Transverse colon (tissue), 4 donors: ENCODE measurements at regions not wholly inside any gene's neighbourhood (a gene's known extent, or its start where the extent isn't known, plus 50 kb on each side); places are given as distances from the start of the nearest gene placed in this dataset.

Experiments used
- DNase-seq: peaks from one replicate; pipeline ENCODE4 v3.0.0-alpha.2; 2019
- H3K27ac ChIP-seq, 4 donors: fragments of 200-600 bp; sonication (generic); 2 replicates each; pipeline ENCODE4 v1.5.1; 2016 to 2018; ENCODE audit warnings: inconsistent platforms in 4 of 4
- H3K27me3 ChIP-seq: fragments of 200-600 bp; sonication (generic); 2 replicates; pipeline ENCODE4 v1.5.1; 2017; ENCODE audit warnings: inconsistent platforms
- H3K36me3 ChIP-seq, 4 donors: fragments of 200-600 bp; sonication (generic); 2 replicates each; pipeline ENCODE4 v1.5.1; 2017 to 2019; ENCODE audit warnings: inconsistent platforms in 4 of 4
- H3K4me1 ChIP-seq, 4 donors: fragments of 200-600 bp; sonication (generic); 2 replicates each; pipeline ENCODE4 v1.5.1; 2017 to 2020; ENCODE audit warnings: inconsistent platforms in 4 of 4
- H3K4me3 ChIP-seq, 4 donors: fragments of 200-600 bp; sonication (generic); 1 replicate in 1 of 4; 2 replicates in 3 of 4; pipeline versions ENCODE4 v1.5.1 to v1.6.1; 2017 to 2019; ENCODE audit warnings: inconsistent platforms in 4 of 4
- H3K9me3 ChIP-seq, 2 donors: fragments of 200-600 bp; sonication (generic); 2 replicates each; pipeline ENCODE4 v1.5.1; 2017 to 2019; ENCODE audit warnings: inconsistent platforms in 2 of 2
- CTCF ChIP-seq, 5 experiments: fragments of 200-600 bp in 3 of 5; fragments of 450-650 bp in 2 of 5; sonication (generic) in 3 of 5; IDR thresholded peaks; 1 replicate in 2 of 5; 2 replicates in 3 of 5; pipeline ENCODE4 v1.5.1; 2016 to 2017; ENCODE audit warnings: antibody characterized with exemption in 5 of 5, inconsistent platforms in 3 of 5, mild to moderate bottlenecking in 2 of 5, moderate library complexity in 1 of 5
- EP300 ChIP-seq: sonication (generic); formaldehyde crosslinking; IDR thresholded peaks from one replicate; pipeline ENCODE4 v1.6.1; 2017; ENCODE audit warnings: antibody characterized with exemption, low read depth
- POLR2A ChIP-seq: fragments of 450-650 bp; IDR thresholded peaks from one replicate; pipeline ENCODE4 v1.6.1; 2016; ENCODE audit warnings: antibody characterized with exemption, mild to moderate bottlenecking, moderate library complexity
- POLR2AphosphoS5 ChIP-seq, 3 donors: sonication (generic); formaldehyde crosslinking; IDR thresholded peaks; one replicate each; pipeline ENCODE4 v1.6.1; 2016; ENCODE audit warnings: antibody characterized with exemption in 3 of 3
- WGBS, 2 donors: methylation state at CpG; one replicate each; pipeline ENCODE4 v1.1.5; 2018; ENCODE audit warnings: low coverage in 1 of 2; 5-methylcytosine and 5-hydroxymethylcytosine counted together
- in situ Hi-C, 4 donors: fragments of 200-750 bp; cut with MboI; loops; one replicate each; pipeline versions ENCODE4 v1.15.0 to v1.15.1; 2017; ENCODE audit warnings: low sequenced_read_pairs in 3 of 4, low pct_ligation_motif_present in 1 of 4, low pct_unique_long_range_greater_than_20kb in 1 of 4
- intact Hi-C: fragments of 100-400 bp; cut with DNase I; formaldehyde crosslinking; loops from one replicate; pipeline ENCODE4 v1.15.1; 2023; ENCODE audit warnings: low total_unique reads

- Histone ChIP-seq H3K36me3 (no peaks in the 10 kb centered on the region), H3K4me3 (no peak overlapping the region), H3K4me1 (peaks cover 0 to 3% (median 0%) of the 10 kb centered on the region in 4 donors), H3K27me3 (no peaks in the 10 kb centered on the region), H3K9me3 (no peaks in the 10 kb centered on the region), H3K27ac (no peak overlapping the region)
- intact Hi-C loops (no loop called here), in situ Hi-C loops (no loop called here)
- no peak for DNase-seq
- 86% methylated on average over 5 of the region's 5 CpGs for WGBS, 2 donors
- TF ChIP-seq EP300 (no peak), POLR2A (no peak), CTCF (IDR thresholded peaks at IDR 0.05) (no peak), POLR2AphosphoS5 (IDR thresholded peaks at IDR 0.05) (no peak)
Measured at GRCh38 chr2:144889348-144889747, 369.4 kb upstream of the ZEB2 start.

- Histone ChIP-seq H3K27me3 (no peaks in the 10 kb centered on the region), H3K27ac (no peak overlapping the region), H3K36me3 (no peaks in the 10 kb centered on the region), H3K9me3 (no peaks in the 10 kb centered on the region), H3K4me1 (peaks cover 0 to 3% (median 0%) of the 10 kb centered on the region in 4 donors), H3K4me3 (no peak overlapping the region)
- no peak for DNase-seq
- intact Hi-C loops (no loop called here), in situ Hi-C loops (no loop called here)
- 33 to 50% methylated on average over 2 to 3 of the region's 3 CpGs for WGBS, 2 donors
- TF ChIP-seq POLR2A (no peak), CTCF (IDR thresholded peaks at IDR 0.05) (no peak), POLR2AphosphoS5 (IDR thresholded peaks at IDR 0.05) (no peak), EP300 (no peak)
Measured at GRCh38 chr2:144886862-144887261, 366.9 kb upstream of the ZEB2 start.

GRCh38 chr2:144877893-144878292 is 358.0 kb upstream of the ZEB2 start:
- WGBS, 2 donors = 80 to 90% methylated on average over 7 to 8 of the region's 8 CpGs
- in situ Hi-C loops = no loop called here
- intact Hi-C loops = no loop called here

GRCh38 chr2:144876013-144876412 is 356.1 kb upstream of the ZEB2 start:
- no peaks in the 10 kb centered on the region for H3K4me1 ChIP-seq

More at GRCh38 chr2:144877893-144878292, 358.0 kb upstream of the ZEB2 start:
- Histone ChIP-seq H3K36me3 (no peaks in the 10 kb centered on the region), H3K27me3 (no peaks in the 10 kb centered on the region), H3K4me3 (no peak overlapping the region), H3K9me3 (no peaks in the 10 kb centered on the region), H3K4me1 (no peaks in the 10 kb centered on the region), H3K27ac (no peak overlapping the region)
- TF ChIP-seq POLR2AphosphoS5 (IDR thresholded peaks at IDR 0.05) (no peak), CTCF (IDR thresholded peaks at IDR 0.05) (no peak), EP300 (no peak), POLR2A (no peak)
- DNase-seq = no peak

GRCh38 chr2:144875290-144875969 is 355.5 kb upstream of the ZEB2 start:
- Histone ChIP-seq H3K36me3 (no peaks in the 10 kb centered on the region), H3K4me1 (no peaks in the 10 kb centered on the region), H3K27ac (no peak overlapping the region), H3K9me3 (no peaks in the 10 kb centered on the region), H3K27me3 (no peaks in the 10 kb centered on the region), H3K4me3 (no peak overlapping the region)
- no peak for DNase-seq
- intact Hi-C loops = no loop called here
- no peak for TF ChIP-seq POLR2AphosphoS5 (IDR thresholded peaks at IDR 0.05)
- in situ Hi-C loops = no loop called here
- WGBS, 2 donors = 50 to 58% methylated on average over 2 to 3 of the region's 3 CpGs

More at GRCh38 chr2:144876013-144876412, 356.1 kb upstream of the ZEB2 start:
- no peak for DNase-seq
- no peak overlapping the region for H3K4me3 ChIP-seq
- intact Hi-C loops (no loop called here), in situ Hi-C loops (no loop called here)
- H3K36me3 ChIP-seq = no peaks in the 10 kb centered on the region
- H3K9me3 ChIP-seq = no peaks in the 10 kb centered on the region
- TF ChIP-seq POLR2A = no peak
- no peak for TF ChIP-seq EP300
- TF ChIP-seq POLR2AphosphoS5 (IDR thresholded peaks at IDR 0.05) = no peak
- 80 to 82% methylated on average over 4 of the region's 4 CpGs for WGBS, 2 donors
- no peaks in the 10 kb centered on the region for H3K27me3 ChIP-seq
- H3K27ac ChIP-seq = no peak overlapping the region
